ENCODE measurements at regions not wholly inside any gene's neighbourhood (a gene's known extent, or its start where the extent isn't known, plus 50 kb on each side); places are given as distances from the start of the nearest gene placed in this dataset.

DNA sequence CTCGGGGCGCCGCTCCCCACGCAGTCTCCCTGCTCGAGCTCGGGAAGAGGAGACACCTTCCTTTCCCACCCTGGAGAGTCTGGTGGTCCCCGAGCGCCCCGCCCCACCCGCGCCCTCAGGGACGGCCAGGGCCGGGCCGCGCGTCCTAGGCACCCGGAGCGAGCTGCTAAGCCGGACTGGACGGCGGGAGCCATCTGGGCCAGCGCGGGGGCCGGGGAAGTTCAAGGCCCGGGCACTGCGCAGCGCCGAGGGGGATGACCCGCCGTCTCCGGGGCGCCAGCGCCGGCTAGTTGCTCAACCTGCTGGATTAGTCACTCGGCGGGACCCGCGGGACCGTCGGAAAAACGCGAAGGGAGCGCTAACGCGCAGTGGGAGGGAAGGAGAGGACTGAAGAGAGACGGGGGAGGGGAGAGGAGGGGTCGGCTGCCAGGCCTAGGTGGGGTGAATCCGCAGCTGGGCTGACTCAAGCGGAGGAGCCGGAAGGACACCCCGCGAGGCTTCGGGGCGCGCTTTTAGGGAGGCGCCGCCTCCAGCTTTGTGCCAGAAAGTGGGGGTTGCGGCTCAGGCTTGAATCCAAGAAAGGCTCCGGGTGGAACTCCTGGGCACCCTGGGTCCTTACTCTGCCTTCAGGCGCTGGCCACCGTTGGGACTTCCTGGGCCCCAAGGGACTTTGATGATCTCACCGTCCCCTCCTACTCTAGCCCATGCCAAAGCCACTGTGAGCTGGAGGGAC is 75.7 kb upstream of the FOXP4 start:
- no peak for DNase-seq (ENCODE audit: low spot score)

- no peak for DNase-seq (ENCODE audit: low spot score)
These were observed 74.9 kb upstream of the FOXP4 start for GRCh38 chr6:41471064-41471895.

- DNase-seq (ENCODE audit: low spot score): no peak
These were observed 71.8 kb upstream of the FOXP4 start for GRCh38 chr6:41474213-41474933.

GRCh38 chr6:41475164-41475563 is 71.0 kb upstream of the FOXP4 start:
- DNase-seq (ENCODE audit: low spot score): no peak

DNA sequence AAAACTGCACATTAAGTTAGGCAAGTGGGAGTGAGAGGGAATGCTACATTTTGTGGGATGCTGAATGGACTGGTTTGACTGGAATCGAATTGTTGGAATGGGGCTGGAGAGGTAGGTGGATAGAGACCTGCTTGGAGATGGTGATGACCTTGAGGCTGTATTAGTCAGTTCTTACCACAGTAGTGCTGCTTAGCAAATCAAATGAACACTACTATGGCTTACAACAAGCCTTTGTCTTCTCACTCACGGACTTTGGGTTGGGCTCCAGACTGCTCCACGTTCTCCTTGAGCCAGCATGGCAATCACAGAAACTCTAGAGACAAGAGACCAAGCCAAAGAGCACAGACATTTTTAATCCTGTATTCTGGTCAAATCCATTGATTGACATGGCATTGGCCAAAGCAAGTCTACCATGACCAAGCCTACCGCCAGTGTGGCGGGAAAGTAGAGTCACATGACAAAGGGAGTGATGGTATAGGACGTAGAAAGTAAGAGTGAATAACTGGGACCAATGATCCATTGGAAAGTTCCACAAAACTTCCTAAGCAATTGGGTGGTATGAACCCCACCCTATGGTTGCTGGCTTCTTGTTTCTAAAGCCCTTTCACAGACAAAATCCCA is 70.3 kb upstream of the FOXP4 start:
- no peak for DNase-seq (ENCODE audit: low spot score)

DNA sequence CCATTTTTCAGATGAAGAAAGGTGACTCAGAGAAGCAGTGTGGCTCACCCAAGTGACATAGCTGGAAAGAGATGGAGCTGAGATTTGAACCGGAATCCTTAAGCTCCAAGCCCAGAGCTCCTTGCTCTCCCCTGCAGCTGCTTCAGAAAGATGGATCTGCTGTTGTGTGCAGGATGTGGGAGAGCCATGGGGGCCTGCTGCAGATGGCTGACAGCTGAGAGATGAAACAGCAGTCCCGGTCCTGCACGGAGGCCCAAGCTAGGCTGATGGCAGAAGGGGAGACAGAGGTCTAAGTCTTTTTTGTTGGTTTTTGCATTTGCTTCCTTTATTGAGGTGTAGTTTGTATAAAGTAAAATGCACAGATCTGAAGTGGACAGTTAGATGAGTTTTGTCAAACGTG is 69.8 kb upstream of the FOXP4 start:
- DNase-seq (ENCODE audit: low spot score): peak; percentile 45

GRCh38 chr6:41477572-41477971 is 68.6 kb upstream of the FOXP4 start:
- DNase-seq (ENCODE audit: low spot score): no peak

GRCh38 chr6:41483943-41484342 is 62.2 kb upstream of the FOXP4 start:
- DNase-seq (ENCODE audit: low spot score): no peak

DNA sequence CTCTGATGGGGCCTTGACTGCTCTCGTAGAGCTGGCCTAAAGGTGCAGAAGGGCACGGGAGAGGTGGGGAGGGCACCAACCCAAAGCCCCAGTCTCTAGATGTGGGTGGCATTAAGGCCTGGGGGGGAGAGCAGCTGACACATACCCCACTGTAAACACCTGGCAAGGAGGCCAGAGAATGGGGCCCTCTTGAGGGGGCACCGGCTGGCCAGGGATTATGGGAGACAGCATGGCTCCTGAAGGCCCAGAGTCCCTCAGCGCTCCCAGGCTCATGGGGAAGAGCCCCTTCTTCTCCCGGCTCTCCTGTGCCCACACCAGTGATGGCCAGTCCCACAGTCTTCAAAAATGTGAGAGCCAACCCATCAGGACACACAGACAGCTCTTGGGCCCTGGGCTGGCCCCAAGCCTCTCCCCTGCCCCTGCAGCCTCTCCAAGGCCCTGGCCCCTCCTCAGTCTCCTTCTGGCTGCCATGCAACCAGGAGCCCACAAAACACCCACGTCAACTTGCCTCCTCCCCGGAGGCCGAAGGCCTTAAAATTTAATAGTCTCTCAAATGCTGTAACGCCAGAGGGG is 58.2 kb upstream of the FOXP4 start:
- DNase-seq (ENCODE audit: low spot score): no peak

- DNase-seq (ENCODE audit: low spot score): peak; percentile 49
These were observed 57.6 kb upstream of the FOXP4 start for GRCh38 chr6:41488433-41489119.

- peak; percentile 52 for DNase-seq (ENCODE audit: low spot score)
These were observed 56.9 kb upstream of the FOXP4 start for GRCh38 chr6:41489120-41489851.

- DNase-seq (ENCODE audit: low spot score): no peak
These were observed 53.8 kb upstream of the FOXP4 start for GRCh38 chr6:41492261-41492891.

DNA sequence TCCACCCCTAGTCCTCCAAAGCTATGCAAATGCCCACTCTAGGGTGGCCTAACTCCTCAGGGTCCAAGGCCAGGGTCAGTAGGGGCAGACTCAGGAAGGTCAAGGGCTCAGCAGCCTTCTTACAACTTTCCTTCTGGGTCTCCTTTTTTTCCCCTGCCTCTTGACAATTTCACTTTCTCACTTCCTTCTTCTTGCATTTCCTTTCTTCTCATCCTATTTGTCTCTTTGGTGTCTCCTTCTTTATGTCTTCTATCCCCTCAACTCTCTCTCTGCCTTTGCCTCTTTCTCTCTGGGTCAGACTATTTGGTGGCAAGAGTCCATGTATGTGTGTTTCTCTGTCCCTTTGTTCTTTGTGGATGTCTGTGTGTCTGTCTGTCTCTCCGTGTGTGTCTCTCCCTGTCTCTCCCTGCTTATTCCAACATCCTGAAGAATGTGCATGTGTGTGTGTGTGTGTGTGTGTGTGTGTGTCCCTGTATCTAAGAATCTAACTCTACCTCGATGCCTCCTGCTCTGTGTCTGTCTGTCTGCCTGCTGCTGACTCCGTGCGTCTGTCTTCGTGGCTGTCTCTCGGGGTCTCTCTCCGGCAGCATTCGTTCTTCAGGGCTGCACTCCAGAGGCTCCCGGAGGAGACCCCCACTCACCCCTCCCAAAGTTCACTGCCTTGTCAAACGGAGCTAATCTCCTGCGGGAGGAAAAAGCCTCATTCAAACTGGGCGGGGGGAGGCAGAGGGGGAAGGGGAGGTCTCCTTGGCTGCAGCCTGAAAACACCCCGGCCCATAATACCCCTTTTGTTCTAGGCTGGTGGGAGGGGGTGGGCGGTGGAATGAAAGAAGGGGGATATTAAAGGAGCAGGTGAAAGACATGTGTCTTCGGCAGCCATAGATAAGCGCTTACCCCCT is 51.7 kb upstream of the FOXP4 start:
- DNase-seq (ENCODE audit: low spot score): no peak
